GM21576 (cell line): ENCODE measurements at regions not wholly inside any gene's neighbourhood (a gene's known extent, or its start where the extent isn't known, plus 50 kb on each side); places are given as distances from the start of the nearest gene placed in this dataset.

ENCODE experiments used
- ATAC-seq: cut with Tn5 transposase; IDR thresholded peaks from one replicate; pipeline ENCODE4 v1.9.1; 2021; ENCODE audit warnings: mild to moderate bottlenecking, moderate library complexity; ENCODE audit not compliant: unreplicated experiment

DNA sequence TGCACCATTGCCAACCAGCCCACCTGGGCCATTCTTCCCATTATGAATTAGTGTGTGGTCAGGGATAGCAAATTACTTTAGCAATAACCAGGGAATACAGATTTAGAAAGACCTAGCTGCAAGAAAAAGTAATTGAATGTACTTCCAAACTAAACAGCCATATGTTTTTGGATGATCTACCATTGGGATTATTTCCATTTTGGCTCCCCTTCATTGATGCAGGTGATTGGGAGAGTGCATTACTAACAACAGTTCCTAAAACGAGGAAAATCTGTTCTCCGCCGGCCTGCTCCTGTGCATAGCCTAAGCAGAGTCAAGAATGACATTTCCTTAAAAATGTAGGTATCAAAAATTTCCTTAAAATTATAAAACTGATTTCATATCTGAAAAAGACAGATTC lies 58.5 kb downstream of the MAIP1 start:
- no peak for ATAC-seq

DNA sequence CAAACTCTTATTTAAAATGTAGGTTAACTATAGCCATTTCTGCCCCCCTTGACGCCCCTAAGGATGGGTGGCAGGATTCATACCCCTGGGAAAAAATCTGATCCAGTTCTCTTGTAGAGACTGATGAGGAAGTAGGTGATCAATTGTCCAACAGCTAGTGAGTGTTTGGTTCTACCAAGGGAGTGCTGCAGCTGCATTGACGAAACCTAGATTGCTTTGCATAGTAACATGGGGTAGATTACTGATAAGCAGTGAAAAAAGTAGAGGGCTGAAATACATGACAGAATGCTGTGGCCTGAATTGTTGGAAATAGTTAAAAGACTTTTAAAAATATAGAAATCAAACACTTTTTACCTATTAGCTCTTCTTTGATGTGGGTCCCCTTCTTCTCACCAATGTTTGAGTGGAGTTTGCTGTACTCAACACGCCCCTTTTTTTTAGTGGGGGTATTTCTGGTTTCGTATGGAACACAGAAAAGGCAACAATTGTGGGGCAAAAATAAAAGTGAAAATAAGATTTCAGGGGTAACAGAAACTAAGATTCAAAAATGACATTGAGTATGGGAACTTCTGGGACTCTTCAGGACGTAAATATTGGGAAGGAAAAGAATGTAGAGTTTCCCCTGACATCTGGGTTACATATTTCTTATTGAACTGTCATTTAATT lies 66.2 kb downstream of the MAIP1 start:
- ATAC-seq, result peak; percentile 65

DNA sequence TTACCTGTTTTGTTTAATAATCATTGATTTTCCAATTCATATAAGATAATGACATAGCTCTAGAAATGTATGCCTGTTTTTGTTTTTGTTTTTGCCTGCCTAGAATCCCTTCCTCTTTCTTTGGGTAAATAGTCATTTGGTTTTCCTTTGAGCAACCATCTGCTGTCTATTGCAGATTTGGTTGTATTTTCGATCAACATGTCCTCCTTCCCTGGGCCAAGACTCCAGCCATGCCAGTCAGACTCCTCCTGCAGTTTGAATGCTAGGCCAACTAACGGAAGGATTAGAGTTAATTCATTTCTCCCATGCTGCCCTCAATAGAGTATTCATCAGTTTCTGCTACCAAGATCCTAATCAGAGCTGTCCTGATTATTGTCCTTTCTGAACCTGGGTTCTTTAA lies 67.1 kb downstream of the MAIP1 start:
- ATAC-seq, result no peak

DNA sequence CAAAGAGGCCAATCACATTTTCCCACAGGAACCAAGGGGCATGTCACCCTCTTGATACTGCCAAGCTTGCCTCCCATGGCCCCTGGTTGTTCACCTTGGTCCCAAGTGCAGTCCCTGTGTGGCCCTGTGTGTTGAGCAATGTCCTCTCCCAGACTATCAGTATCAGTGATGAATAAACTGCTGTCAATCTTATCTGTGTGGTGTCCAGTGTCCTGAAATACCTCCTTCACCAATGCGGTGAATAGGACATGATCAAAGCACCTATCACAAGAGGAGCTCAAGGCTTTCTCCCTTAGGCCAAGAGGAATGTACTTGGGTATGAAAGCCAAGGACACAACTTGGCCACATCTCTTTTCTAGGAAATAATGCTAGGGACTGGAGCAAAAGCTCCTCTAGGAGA lies 68.2 kb downstream of the MAIP1 start:
- no peak for ATAC-seq

DNA sequence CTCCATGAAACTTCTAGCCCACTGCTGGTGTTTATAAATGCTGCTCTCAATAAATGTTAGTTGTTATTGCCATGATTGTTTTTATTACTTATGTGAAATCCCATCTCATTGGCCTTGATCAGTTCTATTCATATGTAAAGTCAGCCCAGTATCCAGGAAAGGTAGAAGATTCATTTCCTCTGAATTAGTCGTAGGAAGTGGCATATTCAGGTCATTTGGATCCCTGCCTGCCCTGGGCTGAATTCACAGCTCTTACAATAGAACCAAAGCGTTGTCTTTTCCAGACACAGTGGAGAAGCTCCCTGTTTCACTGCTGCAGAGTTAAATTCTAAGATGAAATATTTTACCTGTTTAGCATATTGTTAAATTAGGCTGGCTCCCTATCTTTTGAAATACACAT lies 70.3 kb downstream of the MAIP1 start:
- no peak for ATAC-seq

DNA sequence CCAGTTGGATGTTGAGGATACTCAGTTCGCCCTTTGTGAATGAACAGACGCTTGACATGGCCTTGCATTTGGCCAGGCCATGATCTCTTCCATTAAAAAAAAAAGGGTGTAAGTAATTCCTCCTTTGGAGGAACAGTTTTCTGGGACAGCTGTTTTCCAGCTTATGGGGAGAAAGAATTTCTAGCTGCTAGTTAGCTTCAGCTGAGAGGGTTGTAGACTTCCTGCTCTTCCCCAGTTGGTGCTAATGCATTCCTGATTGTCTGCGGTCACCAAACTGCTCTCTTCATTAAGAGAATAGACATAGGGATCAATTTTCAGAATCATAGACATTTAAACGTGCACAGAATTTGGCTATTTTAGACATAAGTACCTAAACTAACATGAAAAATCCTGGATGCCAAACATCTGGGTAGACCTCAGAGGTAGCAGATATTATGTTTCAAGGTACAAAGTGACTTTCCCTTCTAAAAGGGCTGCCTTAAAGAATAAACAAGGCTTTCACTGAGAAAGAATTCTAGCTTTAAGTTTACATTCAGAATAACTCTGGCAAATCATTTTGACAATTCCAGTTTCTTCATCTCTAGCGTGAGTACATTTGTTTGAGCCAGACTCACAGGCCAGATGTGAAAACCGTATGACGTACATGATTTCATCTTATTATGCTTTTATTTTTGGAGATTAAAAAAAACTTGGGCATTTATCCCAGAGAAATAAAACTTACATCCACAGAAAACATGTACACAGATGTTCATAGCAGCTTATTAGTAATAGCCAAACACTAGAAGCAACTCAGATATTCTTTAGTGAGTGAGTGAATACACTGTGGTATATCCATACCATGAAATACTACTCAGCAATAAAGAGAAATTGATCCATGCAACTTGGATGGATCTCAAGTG lies 71.2 kb downstream of the MAIP1 start:
- ATAC-seq, result no peak

DNA sequence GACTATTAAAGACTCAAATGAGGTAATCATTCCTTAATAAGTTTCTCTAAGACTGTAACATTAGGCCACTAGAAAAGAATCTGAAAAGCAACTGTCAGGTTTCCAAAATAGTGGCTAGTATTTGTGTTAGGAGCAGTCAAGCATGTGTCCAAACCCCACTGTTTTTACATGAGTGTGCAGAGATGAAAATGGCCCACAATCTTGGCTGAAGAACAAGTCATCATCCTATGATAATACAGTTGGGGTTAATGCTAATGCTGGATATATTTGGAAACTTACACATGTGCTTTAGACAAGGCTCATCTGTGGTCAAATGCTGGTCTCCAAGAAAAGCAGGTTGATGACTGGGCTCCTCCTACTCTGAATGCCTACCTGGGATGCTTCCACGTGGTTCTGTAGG lies 73.6 kb downstream of the MAIP1 start:
- no peak for ATAC-seq

DNA sequence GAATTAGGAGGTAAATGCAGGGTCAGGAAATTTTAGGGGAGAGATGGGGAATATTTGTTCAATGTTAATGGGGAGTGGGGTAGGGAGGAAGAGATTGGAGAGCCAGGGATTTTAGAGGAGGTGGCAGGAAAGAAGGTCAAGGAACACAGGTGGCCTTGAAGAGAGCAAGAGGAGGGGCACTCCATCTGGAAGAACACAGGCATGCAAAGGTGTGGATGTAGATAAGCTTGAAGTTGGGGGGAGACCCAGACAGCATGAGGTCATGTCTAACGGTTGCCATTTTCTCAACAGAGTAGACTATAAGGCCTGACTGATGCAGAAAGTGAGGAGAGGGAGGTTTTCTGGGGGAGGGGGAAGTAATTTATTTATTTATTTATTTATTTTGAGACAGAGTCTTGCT lies 77.5 kb downstream of the MAIP1 start:
- no peak for ATAC-seq

DNA sequence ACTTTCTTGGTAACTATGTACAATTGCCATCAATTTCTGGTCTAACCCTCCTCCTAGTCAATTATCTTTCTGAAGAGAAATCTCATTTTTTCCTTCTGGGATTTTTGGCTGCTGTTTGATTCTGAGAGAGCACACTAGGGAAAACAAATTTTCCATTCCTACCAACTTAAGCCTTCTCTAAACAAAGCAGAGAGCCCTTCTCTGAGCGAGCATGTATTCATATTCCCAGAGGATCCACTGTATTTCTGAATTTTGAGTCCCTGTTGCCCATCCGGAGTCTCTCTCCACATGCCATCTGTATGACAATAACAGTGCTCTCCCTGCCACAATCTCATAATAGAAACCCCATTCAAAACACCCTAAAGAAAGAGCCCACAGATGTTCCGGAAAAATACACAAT lies 78.5 kb downstream of the MAIP1 start:
- ATAC-seq, result no peak

DNA sequence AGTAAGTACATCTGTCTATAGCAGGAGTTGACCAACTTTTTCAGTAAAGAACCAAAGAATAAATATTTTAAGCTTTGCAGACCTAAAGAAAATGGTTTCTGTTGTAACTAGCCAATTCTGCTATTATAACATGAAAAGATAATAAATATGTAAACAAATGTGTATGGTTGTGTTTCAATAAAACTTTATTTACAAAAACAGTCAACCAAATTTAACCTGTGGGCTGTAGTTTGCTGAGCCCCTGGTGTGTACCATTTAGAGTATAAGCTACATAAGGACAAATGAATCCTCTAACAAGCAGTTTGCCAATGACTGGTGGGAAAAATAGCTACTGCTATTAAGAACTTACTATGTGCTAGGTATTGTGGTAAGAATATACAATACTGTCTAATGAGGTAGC lies 79.4 kb downstream of the MAIP1 start:
- ATAC-seq, result no peak

DNA sequence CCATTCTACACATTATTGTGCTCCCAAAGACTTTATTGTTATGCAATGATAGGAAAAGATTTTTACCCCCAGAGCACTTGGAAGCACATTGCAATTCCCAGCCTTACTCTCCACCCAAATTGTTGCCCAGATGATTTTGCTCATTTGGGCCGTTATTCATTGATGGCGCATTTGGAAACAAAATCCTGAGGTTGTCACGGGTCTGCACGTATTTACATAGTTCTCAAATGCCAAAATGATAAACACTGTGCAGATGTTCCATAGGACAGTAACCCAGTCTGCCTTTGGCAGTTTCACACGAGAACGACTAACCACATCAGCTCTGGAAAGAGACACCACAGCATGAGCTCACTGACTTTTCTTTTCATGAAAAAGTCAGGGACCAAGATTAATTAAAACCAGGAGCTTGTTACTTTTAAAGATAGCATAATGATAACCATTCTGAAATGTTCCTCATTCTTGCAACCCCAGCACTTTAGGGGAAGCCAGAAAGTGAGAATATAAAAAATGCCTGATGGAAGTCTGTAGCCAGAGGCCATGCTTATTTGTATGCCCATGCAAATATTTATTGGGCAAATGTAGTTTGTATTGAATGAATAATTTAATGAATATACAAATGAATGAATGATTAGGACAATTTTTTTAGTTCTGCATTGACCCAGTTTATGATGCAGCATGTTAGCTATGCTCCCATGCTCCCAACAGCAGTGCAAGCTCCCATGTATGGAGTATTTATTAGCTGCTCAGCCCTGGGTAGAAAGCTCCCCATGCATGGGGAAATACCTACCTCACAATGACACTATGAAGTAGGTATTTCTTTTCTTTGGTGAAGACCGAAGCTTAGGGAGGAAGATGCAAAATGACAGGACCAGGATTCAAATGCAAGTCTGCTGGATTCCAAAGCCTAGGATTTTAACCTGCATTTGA lies 84.6 kb downstream of the MAIP1 start:
- no peak for ATAC-seq

DNA sequence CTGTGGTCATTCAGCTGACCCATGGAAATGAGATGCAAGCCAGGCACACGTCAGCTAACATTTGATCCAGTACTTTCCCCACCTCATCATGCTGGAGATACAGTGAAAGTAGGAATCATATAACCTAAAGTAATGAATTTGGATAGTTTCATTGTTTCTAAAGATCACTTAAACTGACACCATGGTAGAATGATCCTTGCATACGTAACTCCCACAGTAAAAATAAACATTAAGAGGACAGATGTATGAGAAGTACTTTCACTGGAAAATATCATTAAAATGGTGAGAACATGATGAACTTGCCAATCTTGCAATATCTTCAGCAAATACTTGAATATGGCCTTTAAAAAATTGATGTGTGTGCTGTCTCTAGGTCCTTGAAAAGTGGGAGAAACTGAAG lies 85.4 kb downstream of the MAIP1 start:
- no peak for ATAC-seq

DNA sequence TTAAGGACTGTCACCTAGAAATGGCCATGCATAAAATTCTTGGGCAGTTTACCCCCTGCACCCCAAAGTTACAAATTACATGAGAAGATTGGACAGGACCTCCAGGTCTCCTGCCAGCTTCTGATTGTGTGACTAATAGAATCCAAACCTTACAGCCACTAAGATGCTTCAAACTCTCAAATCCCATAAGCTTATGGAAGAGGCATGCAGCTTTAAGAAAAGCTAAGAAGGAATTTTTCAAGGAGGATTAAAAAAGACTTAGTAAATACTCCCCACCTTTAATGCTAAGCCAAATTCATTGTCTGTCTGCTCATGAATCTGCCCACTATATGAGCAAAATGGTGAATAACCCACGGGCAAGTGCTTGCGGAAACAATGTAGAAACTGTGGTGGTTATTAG lies 86.3 kb downstream of the MAIP1 start:
- no peak for ATAC-seq

DNA sequence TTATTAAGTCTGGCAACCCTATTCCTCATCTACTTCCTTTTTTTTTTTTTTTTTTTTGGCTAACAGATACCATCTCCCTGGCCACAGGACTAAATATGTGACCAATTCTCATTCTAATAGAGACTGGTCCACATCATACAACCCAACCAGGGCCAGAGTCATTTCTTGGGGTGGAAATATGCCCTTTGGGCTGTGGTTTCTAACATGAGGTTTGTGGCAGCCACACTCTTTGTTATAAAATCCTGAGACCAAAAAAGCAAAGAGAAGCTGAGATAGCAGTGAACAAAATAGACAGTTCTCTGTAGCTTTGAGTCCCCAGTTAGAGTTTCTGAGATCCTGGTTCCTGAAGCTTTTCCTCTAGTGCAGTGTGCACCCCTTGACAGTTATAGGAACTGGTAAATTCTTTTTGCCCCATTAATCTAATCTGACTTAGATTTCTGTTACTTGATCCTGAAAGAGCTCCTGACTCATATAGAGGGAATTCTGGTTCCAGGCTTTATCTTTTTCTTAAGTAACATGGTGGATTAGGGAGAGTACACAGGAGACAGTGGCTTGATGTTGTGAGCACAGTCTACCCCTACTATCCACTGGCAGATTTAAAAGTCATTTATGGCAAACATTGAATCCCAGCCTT lies 86.8 kb downstream of the MAIP1 start:
- ATAC-seq, result no peak

DNA sequence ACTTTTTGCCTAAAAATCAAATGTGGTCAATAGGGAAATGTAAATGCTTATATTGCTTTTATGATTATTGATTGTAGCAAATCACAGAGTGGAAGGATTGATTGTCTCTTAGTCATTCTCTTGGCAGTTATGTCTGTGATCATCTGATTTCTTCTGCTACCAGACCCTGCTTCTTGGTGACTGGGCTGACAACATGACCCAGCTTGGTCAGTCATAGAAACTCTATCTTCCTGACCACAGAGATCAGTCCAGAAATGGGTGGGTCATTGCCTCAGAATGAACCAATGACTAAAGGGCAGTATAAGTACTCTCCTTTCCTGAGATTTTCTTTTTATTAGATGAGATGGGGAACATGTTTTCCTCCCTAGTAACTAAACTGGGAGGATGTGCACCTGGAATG lies 87.6 kb downstream of the MAIP1 start:
- no peak for ATAC-seq

DNA sequence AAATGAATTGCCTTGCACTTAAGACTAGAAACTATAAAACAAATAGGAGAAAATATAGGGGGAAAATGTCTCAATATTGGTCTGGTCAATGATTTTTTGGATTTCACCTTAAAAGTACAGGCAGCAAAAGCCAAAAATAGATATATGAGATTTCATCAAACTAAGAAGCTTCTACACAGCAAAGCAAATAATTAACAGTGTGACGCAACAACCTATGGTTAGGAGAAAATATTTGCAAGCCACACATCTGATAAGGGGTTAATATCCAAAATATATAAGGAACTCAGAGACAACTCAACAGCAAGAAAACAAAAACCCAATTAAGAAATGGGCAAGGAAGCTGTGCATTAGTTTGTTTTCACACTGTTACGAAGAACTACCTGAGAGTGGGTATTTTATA lies 89.1 kb downstream of the MAIP1 start:
- ATAC-seq, result no peak

DNA sequence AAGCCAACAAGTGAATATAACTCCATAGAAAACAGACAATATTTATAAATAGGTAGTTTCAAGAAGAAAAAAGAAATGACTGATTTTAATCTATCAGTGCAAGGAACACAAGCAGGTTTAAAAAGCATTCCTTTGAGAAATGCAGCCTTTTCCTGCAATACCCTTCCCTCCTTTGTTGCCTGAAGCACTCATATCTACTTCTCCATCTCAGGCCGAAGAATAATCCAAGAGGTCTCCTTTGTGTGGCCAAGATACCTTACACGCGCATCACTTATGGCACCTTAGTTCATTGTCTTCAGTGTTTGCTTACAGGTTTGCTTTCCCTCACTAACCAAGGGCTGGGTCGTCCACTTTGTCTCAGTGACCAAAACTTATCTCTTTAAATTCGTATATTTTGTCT lies 93.0 kb downstream of the MAIP1 start:
- ATAC-seq, result no peak

DNA sequence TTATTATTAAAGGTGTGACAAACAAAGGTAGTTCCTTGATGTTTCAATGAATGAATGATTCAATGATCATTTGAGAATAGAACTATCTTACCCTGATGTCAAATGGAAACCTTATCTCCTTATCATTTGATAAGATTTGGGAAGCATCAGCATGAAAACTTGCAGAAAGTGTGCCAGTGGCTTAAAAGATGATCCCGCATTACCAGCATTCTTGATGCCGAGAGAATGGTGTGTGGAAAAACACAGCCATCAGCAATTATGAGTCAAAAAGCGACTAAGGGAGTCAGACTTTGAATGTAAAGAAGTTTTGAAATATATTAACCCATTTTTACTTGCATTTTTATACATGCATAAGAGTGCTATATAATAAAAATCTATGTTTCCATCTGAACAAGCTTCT lies 93.7 kb downstream of the MAIP1 start:
- no peak for ATAC-seq

DNA sequence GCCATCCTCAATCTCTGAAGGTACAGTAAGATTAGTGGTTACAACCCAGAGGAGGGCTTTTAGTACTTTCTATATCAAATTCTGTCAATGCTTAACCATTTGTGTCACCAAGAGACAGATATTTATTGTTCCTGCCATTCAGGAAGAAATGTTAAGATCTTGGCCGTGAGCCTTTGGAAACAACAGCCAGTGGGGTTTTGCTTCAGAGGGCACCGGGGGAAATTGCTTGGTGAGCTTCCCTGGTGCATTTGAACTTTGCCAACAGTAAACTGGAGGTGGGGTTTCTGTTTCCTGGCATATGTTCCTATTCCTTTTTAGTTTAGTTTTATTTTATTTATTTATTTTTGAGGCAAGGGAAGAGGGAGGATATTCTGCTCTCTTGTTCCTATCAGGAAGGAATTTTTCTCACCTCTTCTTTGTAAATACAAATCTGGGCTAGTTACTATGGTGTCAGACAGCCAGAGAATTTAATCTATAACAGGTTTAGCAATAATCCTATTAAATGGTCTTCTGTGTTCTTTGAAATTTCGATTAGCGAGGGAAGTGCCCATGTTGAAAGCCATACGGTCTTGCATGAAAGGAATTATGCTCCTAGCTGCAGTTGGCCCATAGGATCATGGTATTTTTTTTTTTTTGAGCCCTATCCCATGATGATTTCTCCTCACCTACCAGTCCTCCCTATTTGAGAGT lies 95.7 kb downstream of the MAIP1 start:
- ATAC-seq, result no peak

DNA sequence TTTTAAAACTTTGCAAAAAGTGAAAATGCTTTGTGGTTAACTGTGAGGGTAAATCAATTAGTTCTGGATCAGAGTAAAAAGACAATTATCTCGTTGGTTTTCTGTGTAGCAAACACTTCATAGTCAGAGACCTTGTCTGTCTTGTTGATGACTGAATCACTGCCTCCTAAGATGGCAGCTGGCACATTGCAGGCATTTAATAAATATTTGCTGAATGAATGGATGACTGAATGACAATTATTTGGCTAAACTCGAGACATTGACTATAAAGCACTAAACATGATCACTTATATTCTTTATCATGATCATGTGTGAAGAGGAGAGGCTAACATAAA lies 96.2 kb downstream of the MAIP1 start:
- no peak for ATAC-seq

DNA sequence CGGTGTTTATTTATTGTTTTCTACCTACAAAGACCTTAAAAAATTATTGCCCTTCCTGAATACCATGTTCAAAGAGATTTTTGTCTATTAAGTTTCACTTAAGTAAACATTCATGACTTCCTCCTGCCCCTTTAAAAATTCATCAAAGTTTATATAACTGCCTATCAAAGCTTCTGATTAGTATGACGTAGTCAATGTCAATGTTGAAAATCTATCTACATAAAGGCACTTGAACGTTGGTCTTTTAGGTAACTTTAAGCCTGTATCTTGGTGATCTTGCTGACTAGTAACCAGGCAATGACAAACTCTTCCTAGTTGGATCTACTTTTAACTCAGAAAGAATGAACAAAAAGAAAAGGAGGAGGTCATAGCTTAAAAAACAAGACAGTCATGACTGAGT lies 97.2 kb downstream of the MAIP1 start:
- ATAC-seq, result no peak
